ENCODE measurements at regions not wholly inside any gene's neighbourhood (a gene's known extent, or its start where the extent isn't known, plus 50 kb on each side); places are given as distances from the start of the nearest gene placed in this dataset.
A peak's percentile ranks its signal among the peaks of the same experiment; 100 is the strongest.

GRCh38 chr12:65532162-65532561, 253.7 kb downstream of the MSRB3 start:
- no peak overlapping the region for H3K4me3 ChIP-seq
- peak overlapping the region; percentile 15 for H3K27ac ChIP-seq (replicated peaks)
- DNase-seq = no peak
- H3K4me1 ChIP-seq = no peaks in the 10 kb centered on the region
- intact Hi-C loops (cut with micrococcal nuclease) = no loop called here
- H3K36me3 ChIP-seq = no peaks in the 10 kb centered on the region
- peaks cover 9% of the 10 kb centered on the region for H3K9me3 ChIP-seq (replicated peaks)
- no peak for TF ChIP-seq CTCF (IDR thresholded peaks at IDR 0.05; ENCODE audit: borderline replicate concordance)
- no peaks in the 10 kb centered on the region for H3K27me3 ChIP-seq (ENCODE audit: low read depth)

- no peak for TF ChIP-seq CTCF (IDR thresholded peaks at IDR 0.05; ENCODE audit: borderline replicate concordance)
- H3K27ac ChIP-seq (replicated peaks) = peak overlapping the region; percentile 15
- H3K27me3 ChIP-seq (ENCODE audit: low read depth) = no peaks in the 10 kb centered on the region
- H3K4me3 ChIP-seq = no peak overlapping the region
- DNase-seq = no peak
- H3K9me3 ChIP-seq (replicated peaks) = peaks cover 7% of the 10 kb centered on the region
- no peaks in the 10 kb centered on the region for H3K4me1 ChIP-seq
- H3K36me3 ChIP-seq = no peaks in the 10 kb centered on the region
- intact Hi-C loops (cut with micrococcal nuclease) = no loop called here
These were observed 254.3 kb downstream of the MSRB3 start for GRCh38 chr12:65532764-65533163.

GRCh38 chr12:65533177-65533883, 254.8 kb downstream of the MSRB3 start:
- no peaks in the 10 kb centered on the region for H3K27me3 ChIP-seq (ENCODE audit: low read depth)
- no peaks in the 10 kb centered on the region for H3K36me3 ChIP-seq
- H3K9me3 ChIP-seq (replicated peaks) = peaks cover under 1% of the 10 kb centered on the region
- no peak overlapping the region for H3K4me3 ChIP-seq
- H3K27ac ChIP-seq (replicated peaks) = peak overlapping the region; percentile 15
- H3K4me1 ChIP-seq = no peaks in the 10 kb centered on the region
- no peak for TF ChIP-seq CTCF (IDR thresholded peaks at IDR 0.05; ENCODE audit: borderline replicate concordance)
- intact Hi-C loops (cut with micrococcal nuclease) = no loop called here
- DNase-seq = no peak

GRCh38 chr12:65534238-65534841, 255.9 kb downstream of the MSRB3 start:
- Histone ChIP-seq H3K4me1 (no peaks in the 10 kb centered on the region), H3K36me3 (no peaks in the 10 kb centered on the region), H3K27ac (replicated peaks) (no peak overlapping the region), H3K27me3 (ENCODE audit: low read depth) (no peaks in the 10 kb centered on the region), H3K9me3 (replicated peaks) (peaks cover 8% of the 10 kb centered on the region), H3K4me3 (no peak overlapping the region)
- intact Hi-C loops (cut with micrococcal nuclease) = no loop called here
- DNase-seq = no peak
- no peak for TF ChIP-seq CTCF (IDR thresholded peaks at IDR 0.05; ENCODE audit: borderline replicate concordance)

GRCh38 chr12:65535946-65536345, 257.5 kb downstream of the MSRB3 start:
- H3K27ac ChIP-seq (replicated peaks) = no peak overlapping the region

More at GRCh38 chr12:65535946-65536345, 257.5 kb downstream of the MSRB3 start:
- Histone ChIP-seq H3K9me3 (replicated peaks) (peaks cover 24% of the 10 kb centered on the region), H3K27me3 (ENCODE audit: low read depth) (no peaks in the 10 kb centered on the region), H3K4me1 (no peaks in the 10 kb centered on the region), H3K4me3 (no peak overlapping the region), H3K36me3 (no peaks in the 10 kb centered on the region)
- intact Hi-C loops (cut with micrococcal nuclease) = no loop called here
- TF ChIP-seq CTCF (IDR thresholded peaks at IDR 0.05; ENCODE audit: borderline replicate concordance) = no peak
- no peak for DNase-seq

Data from left ventricle myocardium inferior (tissue), 1 donor.